ENCODE measurements at regions not wholly inside any gene's neighbourhood (a gene's known extent, or its start where the extent isn't known, plus 50 kb on each side); places are given as distances from the start of the nearest gene placed in this dataset.
A peak's percentile ranks its signal among the peaks of the same experiment; 100 is the strongest.

- intact Hi-C loops (cut with micrococcal nuclease), result no loop called here
- no peaks in the 10 kb centered on the region for H3K36me3 Mint-ChIP-seq (ENCODE audit: low read depth)
- no peaks in the 10 kb centered on the region for H3K9me3 Mint-ChIP-seq
- no peaks in the 10 kb centered on the region for H3K27me3 Mint-ChIP-seq
- H3K27ac Mint-ChIP-seq, result peak overlapping the region; percentile 70
- peaks cover 39% of the 10 kb centered on the region for H3K4me1 Mint-ChIP-seq (ENCODE audit: low read depth)
- H3K4me3 Mint-ChIP-seq, result no peak overlapping the region
Observed at GRCh38 chr1:199857108-199857507, 170.4 kb upstream of the NR5A2 start.

DNA sequence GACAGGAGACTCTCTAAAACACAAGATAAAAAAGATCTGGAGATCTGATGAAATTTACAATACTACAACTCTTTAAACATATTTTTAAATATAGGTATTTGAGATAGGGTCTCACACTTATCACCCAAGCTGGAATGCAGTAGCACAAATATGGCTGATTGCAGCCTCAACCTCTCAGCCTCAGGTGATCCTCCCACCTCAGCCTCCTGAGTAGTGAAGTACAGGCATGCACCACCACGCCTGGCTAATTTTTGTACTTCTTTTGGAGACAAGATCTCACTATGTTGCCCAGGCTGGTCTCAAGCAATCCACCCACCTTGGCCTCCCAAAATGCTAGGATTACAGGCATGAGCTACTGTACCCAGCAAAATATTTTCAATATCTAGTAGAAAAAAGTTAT, 170.0 kb upstream of the NR5A2 start:
- Mint-ChIP-seq H3K27ac (peak overlapping the region; percentile 70), H3K4me1 (ENCODE audit: low read depth) (peaks cover 39% of the 10 kb centered on the region)
- intact Hi-C loops (cut with micrococcal nuclease), result no loop called here

DNA sequence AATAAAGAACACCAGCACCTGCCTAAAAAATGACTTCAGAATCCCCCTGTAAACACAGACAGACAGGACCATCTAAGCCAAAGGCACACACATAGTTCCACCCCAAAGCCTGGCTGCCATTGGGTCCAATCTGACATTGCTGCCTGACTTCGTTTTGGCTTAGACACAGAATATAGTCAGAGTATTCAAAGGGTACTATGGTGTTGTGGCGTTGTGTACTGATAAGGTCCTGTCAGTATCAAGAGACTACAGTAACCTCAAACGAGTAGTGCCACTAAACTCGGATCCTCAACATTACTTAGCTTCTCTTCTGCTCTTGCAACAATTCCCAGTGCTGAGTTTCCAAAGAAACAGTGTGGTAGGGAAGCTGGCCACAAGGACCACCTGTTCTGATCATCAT, 169.3 kb upstream of the NR5A2 start:
- H3K4me1 Mint-ChIP-seq (ENCODE audit: low read depth), result peaks cover 39% of the 10 kb centered on the region
- intact Hi-C loops (cut with micrococcal nuclease), result no loop called here
- H3K27ac Mint-ChIP-seq, result peak overlapping the region; percentile 70
- H3K9me3 Mint-ChIP-seq, result no peaks in the 10 kb centered on the region
- H3K27me3 Mint-ChIP-seq, result no peaks in the 10 kb centered on the region
- no peak overlapping the region for H3K4me3 Mint-ChIP-seq
- H3K36me3 Mint-ChIP-seq (ENCODE audit: low read depth), result no peaks in the 10 kb centered on the region

More for the DNA sequence above, 170.0 kb upstream of the NR5A2 start:
- Mint-ChIP-seq H3K27me3 (no peaks in the 10 kb centered on the region), H3K4me3 (no peak overlapping the region), H3K36me3 (ENCODE audit: low read depth) (no peaks in the 10 kb centered on the region), H3K9me3 (no peaks in the 10 kb centered on the region)

DNA sequence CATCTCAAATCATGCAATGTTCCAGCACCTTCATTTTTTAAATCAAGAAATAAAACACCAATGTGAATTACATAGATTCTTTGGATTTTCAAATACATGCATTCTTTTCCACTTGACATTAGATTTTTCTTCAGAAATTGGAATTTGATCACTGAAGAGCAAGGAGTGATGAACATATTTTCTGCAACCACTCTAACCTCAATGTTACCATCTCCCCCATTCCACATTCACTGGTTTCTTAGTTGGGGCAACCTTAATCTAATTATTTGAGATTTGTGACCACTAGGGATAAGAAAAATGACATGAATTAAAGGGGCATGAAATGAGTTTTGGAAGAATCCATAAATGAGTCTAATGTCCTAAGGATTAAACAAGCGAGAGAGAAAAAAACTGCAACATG, 168.7 kb upstream of the NR5A2 start:
- peaks cover 39% of the 10 kb centered on the region for H3K4me1 Mint-ChIP-seq (ENCODE audit: low read depth)
- H3K4me3 Mint-ChIP-seq, result no peak overlapping the region
- intact Hi-C loops (cut with micrococcal nuclease), result no loop called here
- H3K27me3 Mint-ChIP-seq, result no peaks in the 10 kb centered on the region
- peak overlapping the region; percentile 70 for H3K27ac Mint-ChIP-seq
- H3K9me3 Mint-ChIP-seq, result no peaks in the 10 kb centered on the region
- no peaks in the 10 kb centered on the region for H3K36me3 Mint-ChIP-seq (ENCODE audit: low read depth)

DNA sequence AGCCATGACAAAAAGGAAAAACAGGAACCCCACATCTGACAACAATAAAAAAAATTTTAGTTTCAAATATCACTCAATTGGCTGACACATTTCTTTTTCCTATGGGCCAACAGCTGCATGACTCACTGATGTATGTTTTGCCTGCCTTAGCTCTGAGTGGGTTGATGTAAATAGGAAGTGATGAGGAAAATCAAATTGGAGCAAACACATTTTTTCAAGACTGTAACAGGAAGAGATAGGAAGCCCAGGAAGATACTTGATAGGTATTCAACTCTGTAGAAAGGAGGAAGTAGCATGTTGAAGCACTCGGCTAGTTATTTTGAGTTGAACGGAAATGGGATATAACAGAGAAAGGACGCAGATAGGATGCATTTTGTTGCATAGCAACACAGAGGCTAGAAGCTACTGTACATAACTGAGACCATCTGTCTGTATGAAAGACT, 168.0 kb upstream of the NR5A2 start:
- H3K27me3 Mint-ChIP-seq, result no peaks in the 10 kb centered on the region
- no peak overlapping the region for H3K4me3 Mint-ChIP-seq
- intact Hi-C loops (cut with micrococcal nuclease), result no loop called here
- H3K4me1 Mint-ChIP-seq (ENCODE audit: low read depth), result peaks cover 44% of the 10 kb centered on the region
- peak overlapping the region; percentile 70 for H3K27ac Mint-ChIP-seq
- no peaks in the 10 kb centered on the region for H3K9me3 Mint-ChIP-seq
- H3K36me3 Mint-ChIP-seq (ENCODE audit: low read depth), result no peaks in the 10 kb centered on the region

DNA sequence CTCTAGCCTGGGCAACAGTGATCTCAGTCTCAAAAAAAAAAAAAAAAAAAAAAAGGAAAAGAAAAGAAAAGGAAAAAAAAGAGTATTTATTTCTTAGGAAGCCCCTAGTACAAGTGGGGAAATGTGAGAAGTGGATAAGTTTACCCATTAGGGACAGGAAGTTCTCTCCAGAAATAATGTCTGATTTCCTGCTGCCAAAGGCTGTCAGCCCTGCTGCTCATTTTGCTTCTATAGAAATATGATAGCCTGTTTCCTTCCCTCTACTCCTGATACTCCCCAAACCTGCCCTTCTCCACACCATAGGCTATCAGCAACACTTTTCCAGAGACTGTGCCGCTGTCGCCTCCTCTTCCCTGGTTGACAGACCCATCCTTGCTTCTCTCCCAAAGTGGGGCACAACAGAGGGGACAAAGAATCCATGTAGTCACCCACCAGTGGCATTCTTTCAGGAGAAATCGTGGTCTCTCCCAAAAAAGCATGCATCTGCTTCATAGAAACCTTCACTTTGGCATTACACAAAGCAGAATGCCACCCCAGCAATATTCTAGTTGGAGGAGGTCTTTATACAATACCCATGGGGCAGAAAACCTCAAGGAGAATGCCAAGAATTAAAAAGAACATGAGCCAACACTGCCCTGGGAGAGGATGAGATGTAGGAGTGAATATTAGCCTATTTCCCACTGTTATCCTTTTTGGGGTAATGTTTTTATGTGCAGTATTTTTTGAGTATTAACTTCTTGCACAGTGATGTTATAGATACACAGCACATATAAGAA, 166.3 kb upstream of the NR5A2 start:
- Mint-ChIP-seq H3K9me3 (no peaks in the 10 kb centered on the region), H3K4me1 (ENCODE audit: low read depth) (peaks cover 46% of the 10 kb centered on the region), H3K27me3 (no peaks in the 10 kb centered on the region), H3K4me3 (no peak overlapping the region), H3K36me3 (ENCODE audit: low read depth) (no peaks in the 10 kb centered on the region), H3K27ac (peak overlapping the region; percentile 7)
- intact Hi-C loops (cut with micrococcal nuclease), result no loop called here

- H3K4me3 Mint-ChIP-seq, result no peak overlapping the region
- peaks cover 38% of the 10 kb centered on the region for H3K4me1 Mint-ChIP-seq (ENCODE audit: low read depth)
- H3K9me3 Mint-ChIP-seq, result no peaks in the 10 kb centered on the region
- intact Hi-C loops (cut with micrococcal nuclease), result no loop called here
- H3K27me3 Mint-ChIP-seq, result no peaks in the 10 kb centered on the region
- no peak overlapping the region for H3K27ac Mint-ChIP-seq
- no peaks in the 10 kb centered on the region for H3K36me3 Mint-ChIP-seq (ENCODE audit: low read depth)
Observed at GRCh38 chr1:199862047-199862446, 165.5 kb upstream of the NR5A2 start.

- Mint-ChIP-seq H3K27ac (no peak overlapping the region), H3K27me3 (no peaks in the 10 kb centered on the region), H3K4me1 (ENCODE audit: low read depth) (peaks cover 15% of the 10 kb centered on the region), H3K36me3 (ENCODE audit: low read depth) (no peaks in the 10 kb centered on the region), H3K4me3 (no peak overlapping the region), H3K9me3 (no peaks in the 10 kb centered on the region)
- intact Hi-C loops (cut with micrococcal nuclease), result no loop called here
Observed at GRCh38 chr1:199866210-199866617, 161.3 kb upstream of the NR5A2 start.

DNA sequence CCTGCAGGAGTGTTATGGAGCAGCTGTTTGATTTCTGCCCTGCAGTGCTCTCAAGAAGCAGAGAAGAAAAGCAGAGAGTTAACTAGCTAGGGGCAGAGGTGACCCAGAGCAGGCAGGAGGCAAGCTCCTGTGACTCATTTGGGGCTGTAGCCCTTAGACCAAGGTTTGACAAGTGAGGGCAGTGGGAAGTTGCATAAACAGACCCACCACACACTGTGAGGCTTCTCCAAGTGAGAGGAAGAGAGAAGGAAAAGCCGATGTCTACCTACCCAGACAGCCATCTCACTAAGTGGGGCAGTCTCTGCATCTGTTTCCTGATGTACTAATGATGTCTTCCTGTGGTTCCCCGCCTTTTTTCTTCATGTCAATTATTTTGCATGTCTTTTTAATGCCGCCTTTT, 159.9 kb upstream of the NR5A2 start:
- intact Hi-C loops (cut with micrococcal nuclease), result no loop called here
- H3K36me3 Mint-ChIP-seq (ENCODE audit: low read depth), result no peaks in the 10 kb centered on the region
- H3K27ac Mint-ChIP-seq, result no peak overlapping the region
- no peaks in the 10 kb centered on the region for H3K9me3 Mint-ChIP-seq
- peaks cover 13% of the 10 kb centered on the region for H3K4me1 Mint-ChIP-seq (ENCODE audit: low read depth)
- H3K4me3 Mint-ChIP-seq, result no peak overlapping the region
- no peaks in the 10 kb centered on the region for H3K27me3 Mint-ChIP-seq

GRCh38 chr1:199868777-199869176, 158.7 kb upstream of the NR5A2 start:
- no peaks in the 10 kb centered on the region for H3K36me3 Mint-ChIP-seq (ENCODE audit: low read depth)
- H3K4me3 Mint-ChIP-seq, result no peak overlapping the region
- H3K4me1 Mint-ChIP-seq (ENCODE audit: low read depth), result peaks cover 13% of the 10 kb centered on the region
- H3K27me3 Mint-ChIP-seq, result no peaks in the 10 kb centered on the region
- no peaks in the 10 kb centered on the region for H3K9me3 Mint-ChIP-seq
- intact Hi-C loops (cut with micrococcal nuclease), result no loop called here
- no peak overlapping the region for H3K27ac Mint-ChIP-seq

DNA sequence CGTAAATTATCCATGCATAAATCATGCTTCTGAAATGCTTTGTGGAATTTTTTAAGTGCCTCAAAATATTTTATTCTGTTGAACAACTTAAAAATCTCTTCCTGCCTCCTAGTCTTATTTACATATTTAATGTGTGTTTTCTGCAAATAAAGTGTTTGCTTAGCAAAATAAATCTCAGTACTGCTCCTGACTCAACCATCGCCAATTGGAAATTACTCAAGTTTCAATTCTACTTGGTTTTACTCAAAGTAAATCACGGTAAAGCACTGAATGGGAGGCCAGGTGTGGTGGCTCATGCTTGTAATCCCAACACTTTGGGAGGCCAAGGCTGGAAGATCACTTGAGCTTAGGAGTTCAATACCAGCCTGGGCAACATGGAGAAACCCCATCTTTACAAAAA, 152.2 kb upstream of the NR5A2 start:
- intact Hi-C loops (cut with micrococcal nuclease), result no loop called here
- H3K36me3 Mint-ChIP-seq (ENCODE audit: low read depth), result no peaks in the 10 kb centered on the region

GRCh38 chr1:199875856-199876255, 151.7 kb upstream of the NR5A2 start:
- intact Hi-C loops (cut with micrococcal nuclease), result no loop called here
- no peaks in the 10 kb centered on the region for H3K27me3 Mint-ChIP-seq
- no peak overlapping the region for H3K4me3 Mint-ChIP-seq
- peaks cover 9% of the 10 kb centered on the region for H3K9me3 Mint-ChIP-seq
- H3K27ac Mint-ChIP-seq, result no peak overlapping the region
- H3K36me3 Mint-ChIP-seq (ENCODE audit: low read depth), result no peaks in the 10 kb centered on the region
- peaks cover 30% of the 10 kb centered on the region for H3K4me1 Mint-ChIP-seq (ENCODE audit: low read depth)

More for the DNA sequence above, 152.2 kb upstream of the NR5A2 start:
- no peak overlapping the region for H3K4me3 Mint-ChIP-seq
- H3K27ac Mint-ChIP-seq, result no peak overlapping the region
- H3K9me3 Mint-ChIP-seq, result peaks cover 9% of the 10 kb centered on the region
- H3K4me1 Mint-ChIP-seq (ENCODE audit: low read depth), result peaks cover 29% of the 10 kb centered on the region
- no peaks in the 10 kb centered on the region for H3K27me3 Mint-ChIP-seq

- no peaks in the 10 kb centered on the region for H3K36me3 Mint-ChIP-seq (ENCODE audit: low read depth)
- H3K4me1 Mint-ChIP-seq (ENCODE audit: low read depth), result peaks cover 30% of the 10 kb centered on the region
- no peaks in the 10 kb centered on the region for H3K27me3 Mint-ChIP-seq
- H3K4me3 Mint-ChIP-seq, result no peak overlapping the region
- H3K9me3 Mint-ChIP-seq, result peaks cover 9% of the 10 kb centered on the region
- peak overlapping the region; percentile 51 for H3K27ac Mint-ChIP-seq
- intact Hi-C loops (cut with micrococcal nuclease), result no loop called here
Observed at GRCh38 chr1:199877526-199878384, 149.8 kb upstream of the NR5A2 start.

DNA sequence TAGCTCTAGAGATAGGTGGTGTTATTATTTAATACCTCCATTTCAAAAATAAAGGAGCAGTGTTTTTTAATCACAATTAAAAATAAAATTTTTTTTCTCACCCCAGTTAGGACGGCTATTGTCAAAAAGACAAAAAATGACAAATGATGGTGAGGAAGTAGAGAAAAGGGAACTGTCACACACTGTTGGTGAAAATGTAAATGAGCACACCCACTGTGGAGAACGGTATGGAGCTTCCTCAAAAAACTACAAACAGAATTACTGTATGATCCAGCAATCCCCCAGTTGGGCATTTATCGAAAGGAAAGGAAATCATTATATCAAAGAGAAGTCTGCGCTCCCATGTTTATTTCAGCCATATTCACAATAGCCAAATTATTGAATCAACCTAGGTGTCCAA, 148.7 kb upstream of the NR5A2 start:
- H3K27ac Mint-ChIP-seq, result peak overlapping the region; percentile 51
- intact Hi-C loops (cut with micrococcal nuclease), result no loop called here
- no peak overlapping the region for H3K4me3 Mint-ChIP-seq
- H3K4me1 Mint-ChIP-seq (ENCODE audit: low read depth), result peaks cover 30% of the 10 kb centered on the region
- no peaks in the 10 kb centered on the region for H3K27me3 Mint-ChIP-seq
- H3K9me3 Mint-ChIP-seq, result peaks cover 9% of the 10 kb centered on the region
- no peaks in the 10 kb centered on the region for H3K36me3 Mint-ChIP-seq (ENCODE audit: low read depth)
